ENCODE measurements at regions not wholly inside any gene's neighbourhood (a gene's known extent, or its start where the extent isn't known, plus 50 kb on each side); places are given as distances from the start of the nearest gene placed in this dataset.

GRCh38 chr17:71107136-71107535, 937.8 kb downstream of the KCNJ2 start:
- no peaks in the 10 kb centered on the region for H4K20me1 ChIP-seq (ENCODE audit: control insufficient read depth, extremely low read depth, insufficient read depth, low read length)
- H3K9ac ChIP-seq (ENCODE audit: control insufficient read depth, extremely low read depth, insufficient read depth, low read length), result no peak overlapping the region
- FAIRE-seq (peak; percentile 34), DNase-seq (ENCODE audit: low read depth, low spot score) (no peak)
- H3K27ac ChIP-seq (ENCODE audit: control insufficient read depth, insufficient read depth, low read length), result no peak overlapping the region
- H3K4me2 ChIP-seq (ENCODE audit: control insufficient read depth, extremely low read depth, insufficient read depth, low read depth, low read length), result no peak overlapping the region
- H3K4me1 ChIP-seq (ENCODE audit: control insufficient read depth, extremely low read depth, insufficient read depth, low read length), result no peaks in the 10 kb centered on the region
- H3K79me2 ChIP-seq (ENCODE audit: control insufficient read depth, insufficient read depth, low read length), result no peaks in the 10 kb centered on the region
- H3K4me3 ChIP-seq (ENCODE audit: control insufficient read depth in 2 of 3, extremely low read depth in 1 of 3, insufficient read depth in 2 of 3, low read depth in 1 of 3, low read length in 3 of 3), result no peak overlapping the region
- no peak overlapping the region for H2AFZ ChIP-seq (ENCODE audit: control insufficient read depth, low read length)
- H3K36me3 ChIP-seq (ENCODE audit: control insufficient read depth in 2 of 2, extremely low read depth in 1 of 2, insufficient read depth in 2 of 2, low read length in 2 of 2), result no peaks in the 10 kb centered on the region
- H3K9me3 ChIP-seq (ENCODE audit: control insufficient read depth, low read depth, low read length), result no peaks in the 10 kb centered on the region
- no peaks in the 10 kb centered on the region for H3K9me1 ChIP-seq (ENCODE audit: control insufficient read depth, extremely low read depth, insufficient read depth, low read length)
- H3K27me3 ChIP-seq (ENCODE audit: control insufficient read depth, extremely low read depth, insufficient read depth, low read length), result no peaks in the 10 kb centered on the region
- TF ChIP-seq EZH2 (IDR thresholded peaks at IDR 0.05; ENCODE audit: low read length), result no peak
- no peak for TF ChIP-seq CTCF (optimal IDR thresholded peaks at IDR 0.05 in 1 of 3, IDR thresholded peaks at IDR 0.05 in 1 of 3, conservative IDR thresholded peaks at IDR 0.05 in 1 of 3; ENCODE audit: extremely low read depth in 1 of 3, insufficient read depth in 2 of 3, low read length in 3 of 3)
- dilution Hi-C loops (cut with MboI; ENCODE audit: extremely low pct_ligation_motif_present, low sequenced_read_pairs), result no loop called here

GRCh38 chr17:71109697-71110096, 940.4 kb downstream of the KCNJ2 start:
- DNase-seq (ENCODE audit: low read depth, low spot score) (no peak), FAIRE-seq (no peak)
- Histone ChIP-seq H2AFZ (ENCODE audit: control insufficient read depth, low read length) (no peak overlapping the region), H4K20me1 (ENCODE audit: control insufficient read depth, extremely low read depth, insufficient read depth, low read length) (no peaks in the 10 kb centered on the region), H3K27me3 (ENCODE audit: control insufficient read depth, extremely low read depth, insufficient read depth, low read length) (no peaks in the 10 kb centered on the region), H3K9me3 (ENCODE audit: control insufficient read depth, low read depth, low read length) (no peaks in the 10 kb centered on the region), H3K9ac (ENCODE audit: control insufficient read depth, extremely low read depth, insufficient read depth, low read length) (no peak overlapping the region), H3K36me3 (ENCODE audit: control insufficient read depth in 2 of 2, extremely low read depth in 1 of 2, insufficient read depth in 2 of 2, low read length in 2 of 2) (no peaks in the 10 kb centered on the region), H3K9me1 (ENCODE audit: control insufficient read depth, extremely low read depth, insufficient read depth, low read length) (no peaks in the 10 kb centered on the region), H3K27ac (ENCODE audit: control insufficient read depth, insufficient read depth, low read length) (no peak overlapping the region), H3K4me1 (ENCODE audit: control insufficient read depth, extremely low read depth, insufficient read depth, low read length) (no peaks in the 10 kb centered on the region), H3K4me2 (ENCODE audit: control insufficient read depth, extremely low read depth, insufficient read depth, low read depth, low read length) (no peak overlapping the region), H3K79me2 (ENCODE audit: control insufficient read depth, insufficient read depth, low read length) (no peaks in the 10 kb centered on the region), H3K4me3 (ENCODE audit: control insufficient read depth in 2 of 3, extremely low read depth in 1 of 3, insufficient read depth in 2 of 3, low read depth in 1 of 3, low read length in 3 of 3) (no peak overlapping the region)
- TF ChIP-seq CTCF (optimal IDR thresholded peaks at IDR 0.05 in 1 of 3, IDR thresholded peaks at IDR 0.05 in 1 of 3, conservative IDR thresholded peaks at IDR 0.05 in 1 of 3; ENCODE audit: extremely low read depth in 1 of 3, insufficient read depth in 2 of 3, low read length in 3 of 3) (no peak), EZH2 (IDR thresholded peaks at IDR 0.05; ENCODE audit: low read length) (no peak)
- dilution Hi-C loops (cut with MboI; ENCODE audit: extremely low pct_ligation_motif_present, low sequenced_read_pairs), result no loop called here

All from keratinocyte (primary cell).